Activated T-helper 2 cell treated with anti-CD3 and anti-CD28 coated beads, Interferon-gamma antibody, Interleukin-2, Interleukin-4, amounts not matched to agents 10 μg/mL and 5 μg/mL and 100 μg/mL, durations not matched to agents 14 hours and 24 hours and 36 hours (primary cell): ENCODE measurements at regions not wholly inside any gene's neighbourhood (a gene's known extent, or its start where the extent isn't known, plus 50 kb on each side); places are given as distances from the start of the nearest gene placed in this dataset.
A peak's percentile ranks its signal among the peaks of the same experiment; 100 is the strongest.
"Not testable (repeated sequence)": the region's sequence is repeated elsewhere in the genome, so short reads cannot be mapped to it uniquely, and the experiment has no call there.

Source experiments
- DNase-seq: peaks from one replicate; pipeline ENCODE4 v3.0.0; 2021; ENCODE audit warnings: low spot score
- H3K27ac Mint-ChIP-seq: one replicate; pipeline ENCODE4 v1.8.0; 2021; ENCODE audit warnings: mixed read lengths
- H3K27me3 Mint-ChIP-seq: one replicate; pipeline ENCODE4 v1.8.0; 2021; ENCODE audit warnings: low read depth, mixed read lengths
- H3K36me3 Mint-ChIP-seq: one replicate; pipeline ENCODE4 v1.8.0; 2021; ENCODE audit warnings: low read depth, mixed read lengths
- H3K4me1 Mint-ChIP-seq: one replicate; pipeline ENCODE4 v1.8.0; 2021; ENCODE audit warnings: low read depth, mixed read lengths
- H3K4me3 Mint-ChIP-seq: one replicate; pipeline ENCODE4 v1.8.0; 2021; ENCODE audit warnings: low read depth, mild to moderate bottlenecking, moderate library complexity, mixed read lengths
- H3K9me3 Mint-ChIP-seq: one replicate; pipeline ENCODE4 v1.8.0; 2021; ENCODE audit warnings: mixed read lengths
- intact Hi-C: fragments of 100-400 bp; cut with micrococcal nuclease; formaldehyde crosslinking; loops from one replicate; pipeline ENCODE4 v1.15.1; 2023

- Mint-ChIP-seq H3K36me3 (no peaks in the 10 kb centered on the region), H3K4me1 (no peaks in the 10 kb centered on the region), H3K27me3 (no peaks in the 10 kb centered on the region), H3K27ac (no peak overlapping the region), H3K9me3 (no peaks in the 10 kb centered on the region), H3K4me3 (no peak overlapping the region)
- no peak for DNase-seq
- intact Hi-C loops = no loop called here
Measured at GRCh38 chr2:241956521-241957110, 87.1 kb downstream of the RTP5 start.

- Mint-ChIP-seq H3K9me3 (no peaks in the 10 kb centered on the region), H3K27me3 (no peaks in the 10 kb centered on the region), H3K4me3 (no peak overlapping the region), H3K36me3 (no peaks in the 10 kb centered on the region), H3K27ac (no peak overlapping the region), H3K4me1 (no peaks in the 10 kb centered on the region)
- DNase-seq = no peak
- intact Hi-C loops = no loop called here
Measured at GRCh38 chr2:241957276-241957675, 87.7 kb downstream of the RTP5 start.

GRCh38 chr2:241958818-241959545 lies 89.5 kb downstream of the RTP5 start:
- intact Hi-C loops = no loop called here
- H3K27ac Mint-ChIP-seq = no peak overlapping the region
- no peak for DNase-seq
- no peaks in the 10 kb centered on the region for H3K9me3 Mint-ChIP-seq
- H3K4me3 Mint-ChIP-seq = no peak overlapping the region
- no peaks in the 10 kb centered on the region for H3K4me1 Mint-ChIP-seq
- no peaks in the 10 kb centered on the region for H3K36me3 Mint-ChIP-seq
- no peaks in the 10 kb centered on the region for H3K27me3 Mint-ChIP-seq

- Mint-ChIP-seq H3K4me1 (no peaks in the 10 kb centered on the region), H3K9me3 (no peaks in the 10 kb centered on the region), H3K27ac (no peak overlapping the region), H3K27me3 (no peaks in the 10 kb centered on the region), H3K4me3 (no peak overlapping the region), H3K36me3 (no peaks in the 10 kb centered on the region)
- no peak for DNase-seq
- intact Hi-C loops = no loop called here
Measured at GRCh38 chr2:241959751-241960269, 90.3 kb downstream of the RTP5 start.

- Mint-ChIP-seq H3K4me3 (no peak overlapping the region), H3K27me3 (no peaks in the 10 kb centered on the region), H3K27ac (no peak overlapping the region), H3K36me3 (no peaks in the 10 kb centered on the region), H3K4me1 (peaks cover 11% of the 10 kb centered on the region), H3K9me3 (no peaks in the 10 kb centered on the region)
- DNase-seq = no peak
- intact Hi-C loops = no loop called here
Measured at GRCh38 chr2:241961454-241961853, 91.9 kb downstream of the RTP5 start.

- Mint-ChIP-seq H3K27me3 (no peaks in the 10 kb centered on the region), H3K4me3 (no peak overlapping the region), H3K36me3 (no peaks in the 10 kb centered on the region), H3K27ac (no peak overlapping the region), H3K4me1 (peaks cover 17% of the 10 kb centered on the region), H3K9me3 (no peaks in the 10 kb centered on the region)
- intact Hi-C loops = no loop called here
- DNase-seq = no peak
Measured at GRCh38 chr2:241964133-241964532, 94.6 kb downstream of the RTP5 start.

GRCh38 chr2:241965931-241966412 lies 96.4 kb downstream of the RTP5 start:
- Mint-ChIP-seq H3K9me3 (no peaks in the 10 kb centered on the region), H3K4me3 (peak overlapping the region; percentile 41), H3K4me1 (peaks cover 17% of the 10 kb centered on the region), H3K27me3 (no peaks in the 10 kb centered on the region), H3K27ac (peak overlapping the region; percentile 84), H3K36me3 (no peaks in the 10 kb centered on the region)
- intact Hi-C loops = no loop called here
- DNase-seq = peak; percentile 24

- Mint-ChIP-seq H3K4me3 (peak overlapping the region; percentile 39), H3K27ac (peak overlapping the region; percentile 84), H3K4me1 (peaks cover 17% of the 10 kb centered on the region), H3K9me3 (no peaks in the 10 kb centered on the region), H3K36me3 (no peaks in the 10 kb centered on the region), H3K27me3 (no peaks in the 10 kb centered on the region)
- intact Hi-C loops = no loop called here
- no peak for DNase-seq
Measured at GRCh38 chr2:241966647-241967466, 97.3 kb downstream of the RTP5 start.

- peaks cover 3% of the 10 kb centered on the region for H3K36me3 Mint-ChIP-seq
- intact Hi-C loops = no loop called here
Measured at GRCh38 chr2:241967467-241968144, 98.1 kb downstream of the RTP5 start.

GRCh38 chr2:241968417-241968816 lies 98.9 kb downstream of the RTP5 start:
- Mint-ChIP-seq H3K36me3 (peaks cover 3% of the 10 kb centered on the region), H3K4me1 (peaks cover 18% of the 10 kb centered on the region), H3K27me3 (no peaks in the 10 kb centered on the region), H3K27ac (no peak overlapping the region), H3K4me3 (no peak overlapping the region), H3K9me3 (no peaks in the 10 kb centered on the region)
- intact Hi-C loops = no loop called here
- no peak for DNase-seq

More at GRCh38 chr2:241967467-241968144, 98.1 kb downstream of the RTP5 start:
- no peak for DNase-seq
- H3K27me3 Mint-ChIP-seq = no peaks in the 10 kb centered on the region
- no peak overlapping the region for H3K27ac Mint-ChIP-seq
- no peak overlapping the region for H3K4me3 Mint-ChIP-seq
- peaks cover 18% of the 10 kb centered on the region for H3K4me1 Mint-ChIP-seq
- H3K9me3 Mint-ChIP-seq = no peaks in the 10 kb centered on the region

- intact Hi-C loops, H3K27me3 Mint-ChIP-seq, DNase-seq, H3K9me3 Mint-ChIP-seq, H3K27ac Mint-ChIP-seq, H3K4me3 Mint-ChIP-seq, H3K36me3 Mint-ChIP-seq: not testable (repeated sequence)
- peaks cover 18% of the 10 kb centered on the region for H3K4me1 Mint-ChIP-seq
Measured at GRCh38 chr2:241969182-241969581, 99.7 kb downstream of the RTP5 start.

GRCh38 chr2:241970716-241971115 lies 101.2 kb downstream of the RTP5 start:
- intact Hi-C loops = no loop called here
- Mint-ChIP-seq H3K4me1 (peaks cover 14% of the 10 kb centered on the region), H3K27ac (no peak overlapping the region), H3K9me3 (no peaks in the 10 kb centered on the region), H3K4me3 (no peak overlapping the region), H3K36me3 (peaks cover 3% of the 10 kb centered on the region), H3K27me3 (no peaks in the 10 kb centered on the region)
- no peak for DNase-seq
